NCI-H82 (cell line): ENCODE measurements at regions not wholly inside any gene's neighbourhood (a gene's known extent, or its start where the extent isn't known, plus 50 kb on each side); places are given as distances from the start of the nearest gene placed in this dataset.

Experiments
- DNase-seq: peaks from one replicate; lab custom pipeline; 2025; lab: John Stamatoyannopoulos, UW

DNA sequence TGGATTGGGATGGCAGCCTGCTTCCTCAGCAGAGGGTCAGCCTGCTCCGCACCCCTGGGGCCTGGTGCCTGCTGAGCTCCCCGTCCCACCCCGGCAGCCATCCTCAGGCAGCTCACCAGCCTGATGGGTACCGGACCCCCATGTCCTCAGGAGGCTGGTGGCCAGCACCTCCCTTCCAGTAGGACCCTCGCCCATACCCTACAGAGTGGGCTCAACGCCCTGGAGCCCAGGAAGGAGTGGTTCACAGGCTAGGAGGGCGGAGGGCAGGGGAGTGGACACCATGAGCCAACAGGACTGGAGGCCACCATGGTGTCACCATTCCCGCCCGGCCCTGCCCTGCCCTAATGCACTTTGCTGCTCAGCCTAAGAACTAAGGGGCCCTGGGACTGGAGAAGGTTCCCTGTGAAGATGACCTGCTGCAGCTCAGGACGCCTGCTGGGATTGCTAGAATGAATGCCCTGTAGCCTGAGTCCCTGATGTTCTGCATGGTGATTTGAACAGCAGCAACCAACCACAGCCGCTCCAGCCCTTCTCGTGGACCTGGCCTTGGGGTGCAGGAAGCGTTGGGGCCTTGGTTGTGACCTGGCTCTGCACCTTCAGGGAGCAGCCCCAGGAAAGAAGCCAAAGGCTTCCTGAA, 1080.8 kb downstream of the BRD1 start:
- no peak for DNase-seq

- DNase-seq = no peak
Measured at GRCh38 chr22:48745842-48746788, 1081.6 kb downstream of the BRD1 start.

- DNase-seq = no peak
Measured at GRCh38 chr22:48744967-48745841, 1082.5 kb downstream of the BRD1 start.

DNA sequence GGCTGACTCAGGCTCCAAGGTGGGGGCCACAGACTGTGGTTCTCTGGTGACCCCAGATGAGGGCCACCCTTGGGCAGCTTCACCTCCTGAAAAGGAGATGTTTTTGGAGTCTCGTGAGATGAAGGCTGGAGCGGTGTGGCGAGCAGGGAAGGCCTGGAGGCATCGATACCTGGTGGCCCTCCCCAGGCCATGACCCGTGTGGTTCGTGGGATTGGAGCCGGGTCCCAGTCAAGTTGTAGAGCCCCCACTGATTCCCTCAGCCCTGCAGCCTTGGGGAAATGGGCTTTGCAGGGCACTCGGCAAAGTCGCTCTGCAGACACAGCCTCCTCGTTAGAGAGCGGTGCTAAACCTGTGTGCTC, 1083.4 kb downstream of the BRD1 start:
- DNase-seq = no peak

GRCh38 chr22:48743601-48744282, 1083.9 kb downstream of the BRD1 start:
- DNase-seq = no peak

- no peak for DNase-seq
Measured at GRCh38 chr22:48742556-48743343, 1084.9 kb downstream of the BRD1 start.

DNA sequence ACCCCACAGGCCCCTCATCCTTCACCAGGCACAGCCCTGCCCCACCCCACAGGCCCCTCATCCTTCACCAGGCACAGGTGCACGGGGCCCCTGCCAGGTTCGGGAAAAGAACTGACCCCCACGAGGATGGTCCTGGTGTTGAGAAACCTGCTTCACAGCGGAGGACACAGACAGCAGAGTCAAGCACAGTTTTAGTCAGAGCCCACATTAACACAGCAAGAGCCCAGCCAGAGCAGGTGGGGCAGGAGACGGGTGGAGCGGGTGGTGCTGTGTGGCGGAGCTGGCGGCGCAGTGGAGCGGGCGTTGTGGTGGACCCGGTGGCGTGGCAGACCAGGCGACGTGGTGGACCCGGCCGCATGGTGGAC, 1085.5 kb downstream of the BRD1 start:
- no peak for DNase-seq

DNA sequence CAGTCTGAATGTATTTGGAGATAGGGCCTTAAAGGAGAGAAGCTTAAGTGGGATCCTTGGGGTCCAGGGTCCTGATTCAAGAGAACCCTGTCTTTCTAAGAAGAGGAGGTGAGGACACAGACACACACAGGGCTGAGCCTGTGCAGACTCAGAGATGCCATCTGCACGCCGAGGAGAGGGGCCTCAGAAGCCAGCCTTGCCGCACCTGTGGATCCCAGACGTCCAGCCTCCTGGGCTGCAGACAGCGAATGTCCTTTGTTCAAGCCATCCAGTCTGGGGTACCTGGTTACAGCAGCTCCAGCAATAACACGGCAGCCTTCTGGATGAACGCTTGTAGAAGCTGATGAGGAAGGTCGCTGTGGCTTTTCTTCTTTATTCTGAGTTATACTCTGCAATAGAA, 1086.1 kb downstream of the BRD1 start:
- DNase-seq = no peak

GRCh38 chr22:48740731-48741405, 1086.8 kb downstream of the BRD1 start:
- no peak for DNase-seq

DNA sequence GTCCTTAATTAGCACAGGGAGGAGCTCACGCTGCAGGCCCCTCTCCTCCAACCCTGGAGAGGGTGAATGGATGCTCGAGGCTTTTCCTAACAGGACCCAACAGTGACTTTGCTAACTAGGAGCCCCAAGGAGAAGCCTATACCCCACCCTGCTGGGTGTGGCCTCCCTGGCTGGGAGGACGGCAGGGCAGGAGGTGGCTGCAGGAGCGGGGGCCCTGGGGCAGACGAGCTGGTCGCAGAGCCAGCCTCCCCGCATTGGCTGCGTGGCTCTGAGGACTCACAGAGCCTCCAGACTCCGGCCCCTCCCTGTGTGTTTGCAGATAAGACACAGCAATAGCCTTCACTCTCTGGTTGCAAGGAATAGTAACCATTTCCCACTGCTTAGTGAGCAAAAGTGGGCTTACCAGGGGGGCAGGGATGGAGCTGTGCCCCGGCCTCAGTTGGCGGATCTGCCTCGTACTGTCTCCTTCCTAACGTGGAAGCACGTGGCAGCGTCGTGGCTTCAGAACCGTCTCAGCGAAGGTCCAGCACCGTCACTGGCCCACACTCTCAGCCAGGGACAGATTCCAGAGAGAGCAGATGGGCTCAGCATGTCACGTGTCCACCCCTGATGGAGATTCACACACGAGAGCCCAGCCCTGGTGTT, 1087.5 kb downstream of the BRD1 start:
- DNase-seq = no peak

DNA sequence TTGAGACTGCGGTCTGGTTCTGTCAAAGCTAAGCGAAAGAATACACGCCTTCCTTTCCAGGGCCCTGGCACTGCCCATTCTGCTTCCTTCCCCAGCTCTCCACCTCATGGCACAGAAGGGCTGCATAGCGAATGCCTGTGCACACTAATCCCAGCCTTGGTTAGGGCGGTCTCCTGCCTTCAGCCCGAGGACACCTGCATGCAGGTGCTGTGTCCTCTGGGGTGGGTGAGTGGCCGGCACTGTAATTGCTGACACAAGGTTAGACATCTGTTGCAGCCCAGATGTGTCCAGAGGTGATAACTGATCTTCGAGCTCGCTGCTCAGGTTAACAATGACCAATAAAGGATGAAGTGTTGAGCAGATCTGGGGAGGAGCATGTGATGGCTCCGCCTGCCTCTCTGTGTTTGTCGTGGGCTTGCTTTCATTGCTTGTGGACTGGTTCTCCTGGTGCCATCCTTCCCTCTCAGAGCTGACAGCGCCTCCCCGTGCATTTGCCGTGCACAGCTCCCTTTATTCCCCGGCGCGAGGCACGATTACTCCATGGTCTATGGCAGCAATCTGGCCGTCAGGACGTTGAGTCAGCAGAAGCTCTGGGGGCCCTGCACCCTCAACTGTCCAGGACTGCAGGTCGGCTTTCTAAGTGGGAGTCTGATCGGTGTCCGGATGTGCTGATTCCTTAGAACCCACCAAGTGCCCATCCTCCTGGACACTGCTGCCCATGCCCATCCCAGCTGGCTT, 1088.2 kb downstream of the BRD1 start:
- no peak for DNase-seq

- DNase-seq = no peak
Measured at GRCh38 chr22:48738204-48738980, 1089.3 kb downstream of the BRD1 start.

DNA sequence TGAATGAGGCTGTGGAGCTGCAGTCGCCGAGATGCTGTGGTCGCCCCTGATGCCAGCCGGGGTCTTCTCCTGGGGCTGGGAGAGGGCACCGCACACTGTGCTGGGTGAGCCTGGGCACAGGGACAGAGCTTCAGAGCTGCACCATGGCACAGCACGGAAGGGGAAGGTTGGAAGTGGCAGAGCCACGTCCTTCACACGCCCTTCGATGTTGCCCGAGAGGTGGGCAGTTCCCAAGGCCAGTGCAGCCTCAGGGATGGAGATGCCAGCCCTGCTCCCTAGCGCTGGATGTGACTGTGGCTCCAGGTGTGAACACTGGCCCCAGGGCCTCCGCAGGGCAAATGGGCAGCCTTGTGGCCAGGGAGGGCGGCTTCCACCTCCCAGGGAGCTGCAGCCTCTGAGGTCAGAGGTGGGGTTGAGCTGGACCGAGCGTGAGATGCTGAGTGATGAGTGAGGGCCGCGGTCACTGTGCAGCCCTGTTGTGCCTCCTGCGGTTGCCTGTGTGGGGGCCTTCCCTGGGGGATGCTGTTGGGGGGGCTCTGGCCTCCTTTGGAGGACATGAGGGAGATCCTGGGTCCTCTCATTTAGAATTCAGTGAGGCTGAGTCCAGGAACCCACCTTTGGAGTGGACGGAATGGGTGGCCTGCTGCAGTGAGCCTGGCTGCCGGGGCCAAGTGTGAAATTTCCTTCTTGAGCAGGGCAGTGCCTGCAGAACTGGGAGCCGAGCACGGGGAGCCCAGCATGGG, 1090.0 kb downstream of the BRD1 start:
- no peak for DNase-seq

- no peak for DNase-seq
Measured at GRCh38 chr22:48736593-48737460, 1090.8 kb downstream of the BRD1 start.

- no peak for DNase-seq
Measured at GRCh38 chr22:48734961-48735360, 1092.7 kb downstream of the BRD1 start.

- no peak for DNase-seq
Measured at GRCh38 chr22:48734359-48734758, 1093.3 kb downstream of the BRD1 start.
